ENCODE measurements at regions not wholly inside any gene's neighbourhood (a gene's known extent, or its start where the extent isn't known, plus 50 kb on each side); places are given as distances from the start of the nearest gene placed in this dataset.

DNA sequence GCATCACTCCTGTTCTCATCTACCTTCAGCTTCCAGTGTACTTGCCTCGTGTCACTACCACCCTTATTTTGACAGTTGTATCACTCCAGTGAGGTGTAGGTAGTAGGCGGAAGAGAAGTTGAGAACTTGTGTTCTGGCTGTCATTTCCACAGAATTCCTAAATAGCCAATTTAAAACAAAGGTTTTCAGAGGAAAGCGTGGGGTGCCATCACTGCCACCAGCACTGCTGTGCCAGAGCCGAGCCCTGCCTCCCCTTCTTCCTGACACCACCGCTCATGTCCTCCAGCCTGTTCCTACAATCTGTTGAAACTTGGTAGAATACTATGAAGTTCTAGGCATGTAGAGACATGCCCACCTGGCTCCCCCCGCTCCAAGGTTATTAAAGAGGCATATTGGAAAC lies 215.8 kb downstream of the TANC2 start:
- Histone ChIP-seq H3K79me1 (ENCODE audit: low read depth, low read length) (no peaks in the 10 kb centered on the region), H3K27me3 (ENCODE audit: control insufficient read depth in 3 of 3, insufficient read depth in 3 of 3, low read depth in 1 of 3, low read length in 3 of 3) (no peaks in the 10 kb centered on the region), H3K4me3 (ENCODE audit: low read length in 2 of 2) (no peak overlapping the region), H4K91ac (ENCODE audit: low read depth, low read length, poor library complexity) (no peak overlapping the region), H3K4ac (ENCODE audit: low read length) (no peak overlapping the region), H2AFZ (ENCODE audit: low read length) (no peak overlapping the region), H3K9ac (ENCODE audit: low read depth, low read length, poor library complexity) (no peak overlapping the region), H3K36me3 (replicated peaks in 1 of 2; ENCODE audit: control insufficient read depth in 2 of 2, insufficient read depth in 2 of 2, low read length in 2 of 2) (peaks cover 0 to 33% of the 10 kb centered on the region in 2 donors), H2BK120ac (ENCODE audit: low read depth, low read length) (no peak overlapping the region), H3K23ac (ENCODE audit: low read depth, low read length, poor library complexity) (no peak overlapping the region), H4K8ac (ENCODE audit: low read depth, low read length) (no peak overlapping the region), H3K27ac (replicated peaks; ENCODE audit: low read length) (no peak overlapping the region), H2BK12ac (ENCODE audit: low read length) (no peak overlapping the region), H2BK5ac (ENCODE audit: low read length) (no peak overlapping the region), H3K4me1 (ENCODE audit: control insufficient read depth in 2 of 2, insufficient read depth in 1 of 2, low read depth in 1 of 2, low read length in 2 of 2) (no peaks in the 10 kb centered on the region), H2AK5ac (ENCODE audit: low read depth, low read length) (no peak overlapping the region), H2BK15ac (ENCODE audit: low read length) (no peak overlapping the region), H3K18ac (ENCODE audit: low read length) (no peak overlapping the region), H3K4me2 (ENCODE audit: insufficient read depth, low read length, poor library complexity, severe bottlenecking) (no peak overlapping the region), H3K9me3 (replicated peaks in 1 of 2; ENCODE audit: control insufficient read depth in 2 of 2, insufficient read depth in 1 of 2, low read depth in 1 of 2, low read length in 2 of 2) (peaks cover 0 to 20% of the 10 kb centered on the region in 2 donors), H3K14ac (ENCODE audit: low read length) (no peak overlapping the region)
- DNase-seq (ENCODE audit: low spot score): no peak
- no CpG with 5 or more reads among the region's 6 CpGs for WGBS, 2 donors (ENCODE audit: extremely low coverage in 2 of 2, insufficient read length in 2 of 2, insufficient replicate concordance in 1 of 2)

DNA sequence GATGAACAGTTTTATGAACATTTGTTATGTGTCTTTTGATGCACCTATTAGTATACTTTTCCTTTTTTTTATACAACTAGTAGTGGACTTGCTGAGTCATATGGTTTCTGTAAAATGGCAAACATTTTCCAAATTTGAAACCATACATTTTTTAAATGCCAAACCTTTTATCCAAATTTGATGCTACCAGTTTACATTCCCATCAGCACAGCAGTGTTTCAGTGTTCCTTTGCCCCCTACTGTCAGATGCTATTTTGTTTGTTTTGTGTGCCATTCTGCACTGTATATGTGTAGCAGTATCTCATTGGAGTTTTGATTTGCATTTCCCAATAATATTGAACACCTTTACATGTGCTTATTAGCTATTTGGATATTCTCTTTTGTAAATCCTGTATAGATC lies 219.4 kb downstream of the TANC2 start:
- Histone ChIP-seq H3K27me3 (ENCODE audit: control insufficient read depth in 3 of 3, insufficient read depth in 3 of 3, low read depth in 1 of 3, low read length in 3 of 3) (no peaks in the 10 kb centered on the region), H3K9ac (ENCODE audit: low read depth, low read length, poor library complexity) (no peak overlapping the region), H2AFZ (ENCODE audit: low read length) (no peak overlapping the region), H2BK5ac (ENCODE audit: low read length) (no peak overlapping the region), H4K8ac (ENCODE audit: low read depth, low read length) (no peak overlapping the region), H3K4me1 (ENCODE audit: control insufficient read depth in 2 of 2, insufficient read depth in 1 of 2, low read depth in 1 of 2, low read length in 2 of 2) (no peaks in the 10 kb centered on the region), H2BK120ac (ENCODE audit: low read depth, low read length) (no peak overlapping the region), H3K23ac (ENCODE audit: low read depth, low read length, poor library complexity) (no peak overlapping the region), H4K91ac (ENCODE audit: low read depth, low read length, poor library complexity) (no peak overlapping the region), H3K4me2 (ENCODE audit: insufficient read depth, low read length, poor library complexity, severe bottlenecking) (no peak overlapping the region), H3K9me3 (replicated peaks in 1 of 2; ENCODE audit: control insufficient read depth in 2 of 2, insufficient read depth in 1 of 2, low read depth in 1 of 2, low read length in 2 of 2) (peaks cover 0 to 13% of the 10 kb centered on the region in 2 donors), H3K27ac (replicated peaks; ENCODE audit: low read length) (no peak overlapping the region), H2BK15ac (ENCODE audit: low read length) (no peak overlapping the region), H3K14ac (ENCODE audit: low read length) (no peak overlapping the region), H3K4ac (ENCODE audit: low read length) (no peak overlapping the region), H3K18ac (ENCODE audit: low read length) (no peak overlapping the region), H2AK5ac (ENCODE audit: low read depth, low read length) (no peak overlapping the region), H3K36me3 (replicated peaks in 1 of 2; ENCODE audit: control insufficient read depth in 2 of 2, insufficient read depth in 2 of 2, low read length in 2 of 2) (peaks cover 0 to 39% of the 10 kb centered on the region in 2 donors), H2BK12ac (ENCODE audit: low read length) (no peak overlapping the region), H3K79me1 (ENCODE audit: low read depth, low read length) (no peaks in the 10 kb centered on the region), H3K4me3 (ENCODE audit: low read length in 2 of 2) (no peak overlapping the region)
- no peak for DNase-seq (ENCODE audit: low spot score)

GRCh38 chr17:63189082-63189481 lies 223.0 kb downstream of the TANC2 start:
- Histone ChIP-seq H3K9ac (ENCODE audit: low read depth, low read length, poor library complexity) (no peak overlapping the region), H3K9me3 (replicated peaks in 1 of 2; ENCODE audit: control insufficient read depth in 2 of 2, insufficient read depth in 1 of 2, low read depth in 1 of 2, low read length in 2 of 2) (no peaks in the 10 kb centered on the region), H3K27ac (replicated peaks; ENCODE audit: low read length) (no peak overlapping the region), H3K79me1 (ENCODE audit: low read depth, low read length) (no peaks in the 10 kb centered on the region), H2BK5ac (ENCODE audit: low read length) (no peak overlapping the region), H4K8ac (ENCODE audit: low read depth, low read length) (no peak overlapping the region), H3K23ac (ENCODE audit: low read depth, low read length, poor library complexity) (no peak overlapping the region), H4K91ac (ENCODE audit: low read depth, low read length, poor library complexity) (no peak overlapping the region), H2BK120ac (ENCODE audit: low read depth, low read length) (no peak overlapping the region), H3K4me1 (ENCODE audit: control insufficient read depth in 2 of 2, insufficient read depth in 1 of 2, low read depth in 1 of 2, low read length in 2 of 2) (no peaks in the 10 kb centered on the region), H3K4me2 (ENCODE audit: insufficient read depth, low read length, poor library complexity, severe bottlenecking) (no peak overlapping the region), H2AK5ac (ENCODE audit: low read depth, low read length) (no peak overlapping the region), H3K36me3 (replicated peaks in 1 of 2; ENCODE audit: control insufficient read depth in 2 of 2, insufficient read depth in 2 of 2, low read length in 2 of 2) (peaks cover 2 to 26% of the 10 kb centered on the region in 2 donors), H2BK12ac (ENCODE audit: low read length) (no peak overlapping the region), H3K27me3 (ENCODE audit: control insufficient read depth in 3 of 3, insufficient read depth in 3 of 3, low read depth in 1 of 3, low read length in 3 of 3) (no peaks in the 10 kb centered on the region), H3K4me3 (ENCODE audit: low read length in 2 of 2) (no peak overlapping the region), H2AFZ (ENCODE audit: low read length) (no peak overlapping the region), H3K14ac (ENCODE audit: low read length) (no peak overlapping the region), H2BK15ac (ENCODE audit: low read length) (no peak overlapping the region), H3K18ac (ENCODE audit: low read length) (no peak overlapping the region), H3K4ac (ENCODE audit: low read length) (no peak overlapping the region)
- no peak for DNase-seq (ENCODE audit: low spot score)

- H3K23ac ChIP-seq (ENCODE audit: low read depth, low read length, poor library complexity): no peak overlapping the region
- no peak for DNase-seq (ENCODE audit: low spot score)
- no peak overlapping the region for H3K27ac ChIP-seq (replicated peaks; ENCODE audit: low read length)
- H3K36me3 ChIP-seq (replicated peaks in 1 of 2; ENCODE audit: control insufficient read depth in 2 of 2, insufficient read depth in 2 of 2, low read length in 2 of 2): peaks cover 2 to 31% of the 10 kb centered on the region in 2 donors
- H4K8ac ChIP-seq (ENCODE audit: low read depth, low read length): no peak overlapping the region
- WGBS, 2 donors (ENCODE audit: extremely low coverage in 2 of 2, insufficient read length in 2 of 2, insufficient replicate concordance in 1 of 2): no CpG with 5 or more reads among the region's 3 CpGs
- no peak overlapping the region for H3K4ac ChIP-seq (ENCODE audit: low read length)
- H3K79me1 ChIP-seq (ENCODE audit: low read depth, low read length): no peaks in the 10 kb centered on the region
- H3K14ac ChIP-seq (ENCODE audit: low read length): no peak overlapping the region
- H4K91ac ChIP-seq (ENCODE audit: low read depth, low read length, poor library complexity): no peak overlapping the region
- H3K4me1 ChIP-seq (ENCODE audit: control insufficient read depth in 2 of 2, insufficient read depth in 1 of 2, low read depth in 1 of 2, low read length in 2 of 2): no peaks in the 10 kb centered on the region
- H2AK5ac ChIP-seq (ENCODE audit: low read depth, low read length): no peak overlapping the region
- H2BK15ac ChIP-seq (ENCODE audit: low read length): no peak overlapping the region
- H3K4me2 ChIP-seq (ENCODE audit: insufficient read depth, low read length, poor library complexity, severe bottlenecking): no peak overlapping the region
- no peaks in the 10 kb centered on the region for H3K27me3 ChIP-seq (ENCODE audit: control insufficient read depth in 3 of 3, insufficient read depth in 3 of 3, low read depth in 1 of 3, low read length in 3 of 3)
- no peaks in the 10 kb centered on the region for H3K9me3 ChIP-seq (replicated peaks in 1 of 2; ENCODE audit: control insufficient read depth in 2 of 2, insufficient read depth in 1 of 2, low read depth in 1 of 2, low read length in 2 of 2)
- no peak overlapping the region for H3K4me3 ChIP-seq (ENCODE audit: low read length in 2 of 2)
- no peak overlapping the region for H2AFZ ChIP-seq (ENCODE audit: low read length)
- H2BK120ac ChIP-seq (ENCODE audit: low read depth, low read length): no peak overlapping the region
- no peak overlapping the region for H3K18ac ChIP-seq (ENCODE audit: low read length)
- H3K9ac ChIP-seq (ENCODE audit: low read depth, low read length, poor library complexity): no peak overlapping the region
- H2BK5ac ChIP-seq (ENCODE audit: low read length): no peak overlapping the region
- no peak overlapping the region for H2BK12ac ChIP-seq (ENCODE audit: low read length)
Measured at GRCh38 chr17:63189930-63190329, 223.9 kb downstream of the TANC2 start.

Data from neuronal stem cell (in vitro differentiated cells).